ENCODE measurements at regions not wholly inside any gene's neighbourhood (a gene's known extent, or its start where the extent isn't known, plus 50 kb on each side); places are given as distances from the start of the nearest gene placed in this dataset.

DNA sequence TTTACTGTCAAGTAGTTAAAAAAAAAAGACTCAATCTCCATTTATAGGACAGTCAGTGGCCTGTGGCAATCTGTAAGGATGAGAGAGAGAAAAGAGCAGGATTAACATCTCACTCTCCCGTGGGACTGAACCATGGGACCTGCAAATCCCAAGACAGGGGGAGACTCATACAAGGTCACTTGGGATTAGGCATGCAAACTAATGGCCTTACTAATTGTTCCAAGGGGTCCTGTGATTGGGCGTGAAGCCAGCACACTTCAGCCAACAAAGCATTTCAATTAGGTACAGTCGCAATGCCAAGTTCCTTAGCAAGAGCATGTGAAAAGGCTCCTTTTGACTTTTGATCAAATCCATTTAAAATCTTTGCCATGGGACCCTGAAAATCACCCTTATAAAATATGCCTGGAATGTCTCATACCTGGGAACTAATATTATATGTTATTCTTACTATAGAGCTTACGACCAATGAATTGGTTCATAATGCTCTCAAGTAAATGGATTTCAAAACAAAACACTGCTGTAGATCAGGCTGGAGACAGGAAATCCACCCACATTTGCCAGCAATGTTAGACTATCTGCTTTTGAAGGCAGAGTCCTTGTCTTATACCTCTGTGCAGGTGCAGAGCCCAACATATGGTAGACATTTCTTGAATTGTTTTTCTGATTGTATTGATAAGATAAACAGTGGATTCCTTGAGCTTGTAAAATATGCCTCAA, 412.5 kb downstream of the GJA1 start:
- TF ChIP-seq POLR2AphosphoS5 (IDR thresholded peaks at IDR 0.05) = no peak
- TF ChIP-seq, protein P1, sequence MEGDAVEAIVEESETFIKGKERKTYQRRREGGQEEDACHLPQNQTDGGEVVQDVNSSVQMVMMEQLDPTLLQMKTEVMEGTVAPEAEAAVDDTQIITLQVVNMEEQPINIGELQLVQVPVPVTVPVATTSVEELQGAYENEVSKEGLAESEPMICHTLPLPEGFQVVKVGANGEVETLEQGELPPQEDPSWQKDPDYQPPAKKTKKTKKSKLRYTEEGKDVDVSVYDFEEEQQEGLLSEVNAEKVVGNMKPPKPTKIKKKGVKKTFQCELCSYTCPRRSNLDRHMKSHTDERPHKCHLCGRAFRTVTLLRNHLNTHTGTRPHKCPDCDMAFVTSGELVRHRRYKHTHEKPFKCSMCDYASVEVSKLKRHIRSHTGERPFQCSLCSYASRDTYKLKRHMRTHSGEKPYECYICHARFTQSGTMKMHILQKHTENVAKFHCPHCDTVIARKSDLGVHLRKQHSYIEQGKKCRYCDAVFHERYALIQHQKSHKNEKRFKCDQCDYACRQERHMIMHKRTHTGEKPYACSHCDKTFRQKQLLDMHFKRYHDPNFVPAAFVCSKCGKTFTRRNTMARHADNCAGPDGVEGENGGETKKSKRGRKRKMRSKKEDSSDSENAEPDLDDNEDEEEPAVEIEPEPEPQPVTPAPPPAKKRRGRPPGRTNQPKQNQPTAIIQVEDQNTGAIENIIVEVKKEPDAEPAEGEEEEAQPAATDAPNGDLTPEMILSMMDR (IDR thresholded peaks at IDR 0.05) = no peak
- intact Hi-C loops (cut with DNase I) = loop anchor here (5.0 kb wide), 1 partner anchor 416 kb away; no protein-coding TSS in a partner anchor

DNA sequence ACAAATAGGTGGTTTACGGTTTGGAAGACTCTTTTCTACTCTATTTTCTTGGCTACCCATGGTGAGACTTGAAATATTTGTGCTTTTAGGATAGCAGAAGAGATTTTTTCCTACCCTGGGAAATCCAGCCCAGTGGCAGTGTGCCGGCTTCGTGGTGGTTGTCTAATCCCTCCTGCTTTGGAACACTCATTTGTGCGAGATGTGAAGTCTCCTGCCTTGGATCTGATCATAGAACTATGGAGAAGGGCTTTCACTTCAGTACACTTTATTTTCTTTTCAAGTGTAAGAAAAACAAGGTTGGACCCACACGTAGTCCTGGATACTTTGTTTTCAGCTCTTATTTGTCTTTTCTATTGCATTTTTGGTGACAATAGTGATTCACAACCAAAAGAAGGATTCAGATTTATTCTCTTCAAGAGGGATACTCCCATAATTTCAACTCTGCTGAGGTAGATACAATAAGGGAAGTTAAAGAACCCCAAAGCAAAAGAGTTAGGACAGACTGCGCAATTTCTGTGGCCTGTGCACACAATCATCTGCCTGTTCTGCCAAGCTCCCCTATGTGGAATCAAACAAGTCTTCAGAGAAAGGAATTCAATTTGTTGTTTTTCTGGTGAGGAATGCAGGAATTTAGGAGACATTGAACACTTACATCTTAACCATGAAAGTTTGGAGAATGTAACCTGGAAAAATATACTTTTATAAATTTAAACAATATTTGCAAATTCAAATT, 413.2 kb downstream of the GJA1 start:
- no peak for DNase-seq (ENCODE audit: extremely low spot score)
- Histone ChIP-seq H3K27ac (replicated peaks in 1 of 4) (no peak overlapping the region), H3K4me1 (peaks cover 2 to 16% (median 7%) of the 10 kb centered on the region in 4 donors), H3K36me3 (no peaks in the 10 kb centered on the region), H3K9me3 (no peaks in the 10 kb centered on the region), H3K27me3 (no peaks in the 10 kb centered on the region), H3K4me3 (no peak overlapping the region)
- no peak for TF ChIP-seq POLR2AphosphoS5 (IDR thresholded peaks at IDR 0.05)
- TF ChIP-seq EP300 (IDR thresholded peaks at IDR 0.05) = no peak
- TF ChIP-seq, protein P1 (IDR thresholded peaks at IDR 0.05) = no peak
- TF ChIP-seq POLR2A (IDR thresholded peaks at IDR 0.05; ENCODE audit: low read depth) = no peak
- 89% methylated on average over 6 of the region's 6 CpGs for WGBS
- intact Hi-C loops (cut with DNase I) = loop anchor here (5.0 kb wide), 1 partner anchor 416 kb away; no protein-coding TSS in a partner anchor

More for the DNA sequence above, 412.5 kb downstream of the GJA1 start:
- no peaks in the 10 kb centered on the region for H3K9me3 ChIP-seq
- no peaks in the 10 kb centered on the region for H3K27me3 ChIP-seq
- peaks cover 2 to 16% (median 7%) of the 10 kb centered on the region in 4 donors for H3K4me1 ChIP-seq
- H3K36me3 ChIP-seq = no peaks in the 10 kb centered on the region
- no peak overlapping the region for H3K4me3 ChIP-seq
- 95% methylated on average over 4 of the region's 4 CpGs for WGBS
- H3K27ac ChIP-seq (replicated peaks in 1 of 4) = no peak overlapping the region
- no peak for DNase-seq (ENCODE audit: extremely low spot score)

DNA sequence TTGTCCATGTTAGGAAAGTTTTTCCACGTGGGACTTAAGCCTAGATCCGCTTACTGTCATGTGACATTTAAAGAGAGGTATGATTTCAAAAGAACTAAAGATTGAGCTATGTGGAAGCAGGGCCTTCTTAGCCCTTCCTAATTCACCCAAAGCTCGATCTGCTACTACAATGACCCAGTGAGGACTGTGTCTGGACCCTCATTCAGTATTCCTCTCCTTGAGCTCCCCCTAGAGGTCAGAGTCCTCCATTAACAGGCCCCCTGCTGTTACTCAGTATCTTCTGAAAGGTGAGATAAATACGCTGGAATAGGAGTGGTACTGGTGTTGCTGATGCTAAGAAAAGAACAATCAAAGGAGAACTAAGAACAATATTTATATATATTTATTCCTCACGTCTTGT, 414.0 kb downstream of the GJA1 start:
- intact Hi-C loops (cut with DNase I) = loop anchor here (5.0 kb wide), 1 partner anchor 417 kb away; no protein-coding TSS in a partner anchor
- H3K27me3 ChIP-seq = no peaks in the 10 kb centered on the region
- no peaks in the 10 kb centered on the region for H3K9me3 ChIP-seq
- no peak for TF ChIP-seq POLR2AphosphoS5 (IDR thresholded peaks at IDR 0.05)
- TF ChIP-seq EP300 (IDR thresholded peaks at IDR 0.05) = no peak
- TF ChIP-seq, protein P1 (IDR thresholded peaks at IDR 0.05) = peak; percentile 40 to 59 (median 48)
- TF ChIP-seq POLR2A (IDR thresholded peaks at IDR 0.05; ENCODE audit: low read depth) = no peak
- H3K27ac ChIP-seq (replicated peaks in 1 of 4) = no peak overlapping the region
- H3K4me3 ChIP-seq = no peak overlapping the region
- H3K4me1 ChIP-seq = peaks cover 2 to 16% (median 7%) of the 10 kb centered on the region in 4 donors
- H3K36me3 ChIP-seq = no peaks in the 10 kb centered on the region
- no peak for DNase-seq (ENCODE audit: extremely low spot score)
- WGBS = 68% methylated on average over 5 of the region's 5 CpGs

DNA sequence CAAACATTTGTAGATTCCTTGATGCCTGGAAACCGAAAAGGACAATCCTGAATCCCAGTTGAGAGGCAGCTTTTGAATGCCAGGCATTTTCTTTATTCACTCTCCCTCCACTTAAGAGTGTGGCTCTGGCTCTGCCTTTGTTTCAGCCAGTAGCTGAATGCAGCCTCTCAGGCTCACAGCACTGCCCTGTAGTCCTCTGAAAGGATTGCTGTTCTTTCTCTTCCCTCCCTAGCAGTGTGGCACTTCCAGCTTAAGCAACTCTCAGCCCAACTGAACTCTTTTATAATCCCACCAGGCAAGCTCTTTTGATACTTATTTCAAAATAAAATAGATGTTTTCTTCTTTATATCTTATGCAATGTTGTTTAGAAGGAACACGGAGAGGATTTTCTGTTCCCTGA, 415.6 kb downstream of the GJA1 start:
- intact Hi-C loops (cut with DNase I) = loop anchor here (5.0 kb wide), 1 partner anchor 336 kb away; no protein-coding TSS in a partner anchor
- peak overlapping the region in 3 of 4 donors; percentile 5 to 13 (median 12) for H3K27ac ChIP-seq (replicated peaks in 1 of 4)
- H3K27me3 ChIP-seq = no peaks in the 10 kb centered on the region
- no peaks in the 10 kb centered on the region for H3K9me3 ChIP-seq
- DNase-seq (ENCODE audit: extremely low spot score) = no peak
- no peaks in the 10 kb centered on the region for H3K36me3 ChIP-seq
- TF ChIP-seq POLR2AphosphoS5 (IDR thresholded peaks at IDR 0.05) (peak in 1 of 2 donors; percentile 43), POLR2A (IDR thresholded peaks at IDR 0.05; ENCODE audit: low read depth) (no peak)
- H3K4me1 ChIP-seq = peaks cover 2 to 23% (median 9%) of the 10 kb centered on the region in 4 donors
- H3K4me3 ChIP-seq = no peak overlapping the region
- 52% methylated on average over 2 of the region's 2 CpGs for WGBS

DNA sequence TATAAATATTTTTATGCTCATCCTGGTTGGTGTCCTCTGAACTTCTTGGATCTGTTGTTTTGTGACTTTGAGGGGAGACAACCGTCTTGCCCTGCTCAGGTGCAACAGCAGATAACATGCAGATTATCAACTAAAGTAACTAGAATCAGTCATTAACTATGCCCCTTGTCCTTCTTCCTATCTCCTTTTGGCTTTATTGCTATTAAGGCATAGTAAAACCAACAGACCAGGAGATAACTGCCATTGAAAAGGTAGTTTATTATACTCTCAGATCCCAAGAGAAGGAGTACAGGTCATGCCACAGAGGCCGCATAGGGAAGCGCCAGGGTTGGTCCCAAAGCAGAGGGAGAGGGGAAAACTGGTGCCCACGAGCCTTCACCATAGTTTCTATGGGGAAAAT, 418.2 kb downstream of the GJA1 start:
- H3K27ac ChIP-seq (replicated peaks in 1 of 4) = no peak overlapping the region
- WGBS = 95% methylated on average over 4 of the region's 4 CpGs
- no peak overlapping the region for H3K4me3 ChIP-seq
- H3K27me3 ChIP-seq = no peaks in the 10 kb centered on the region
- peaks cover 2 to 17% (median 9%) of the 10 kb centered on the region in 4 donors for H3K4me1 ChIP-seq
- intact Hi-C loops (cut with DNase I) = loop anchor here (5.0 kb wide), 1 partner anchor 334 kb away; no protein-coding TSS in a partner anchor
- H3K36me3 ChIP-seq = no peaks in the 10 kb centered on the region
- TF ChIP-seq, protein P1 (IDR thresholded peaks at IDR 0.05) = no peak
- H3K9me3 ChIP-seq = no peaks in the 10 kb centered on the region
- DNase-seq (ENCODE audit: extremely low spot score) = no peak
